A549 (cell line): ENCODE measurements at regions not wholly inside any gene's neighbourhood (a gene's known extent, or its start where the extent isn't known, plus 50 kb on each side); places are given as distances from the start of the nearest gene placed in this dataset.

Source experiments
- ATAC-seq, 2 experiments: fragments of 200-7000 bp in 1 of 2; fragments of >200 bp in 1 of 2; cut with Nextera tagmentation in 1 of 2; cut with Tn5 transposase in 1 of 2; 3 replicates each; pipeline versions ENCODE4 v1.8.0 to v1.9.1; 2018 to 2020; ENCODE audit warnings: mild to moderate bottlenecking in 1 of 2, moderate library complexity in 1 of 2
- CTCF ChIA-PET: fragments of 300-600 bp; sonication (Branson Sonifier 250); formaldehyde crosslinking; extraction: SDS; loops from one replicate; lab custom pipeline; 2021; ENCODE audit warnings: antibody characterized with exemption, inconsistent platforms; lab: Yijun Ruan, JAX
- POLR2A ChIA-PET: fragments of 350-600 bp; formaldehyde crosslinking; extraction: SDS; loops from one replicate; lab custom pipeline; 2021; ENCODE audit warnings: antibody characterized with exemption, inconsistent platforms; lab: Yijun Ruan, JAX
- DNase-seq, 2 experiments: peaks; one replicate each; pipeline versions ENCODE4 v3.0.0 to v3.0.0-alpha.2; 2011 to 2016; ENCODE audit warnings: low read depth in 1 of 2, low spot score in 1 of 2
- FAIRE-seq: peaks from 2 replicates; lab custom pipeline; 2011; peaks lifted over from hg19 to GRCh38; lab: Jason Lieb, UNC
- H3K27ac ChIP-seq, 2 experiments: fragments of >200 bp; sonication (Bioruptor Twin); formaldehyde crosslinking; 3 replicates each; pipeline ENCODE4 v1.5.1; 2016 to 2017
- H3K4me1 ChIP-seq: fragments of >200 bp; sonication (Bioruptor Twin); formaldehyde crosslinking; 3 replicates; pipeline ENCODE4 v1.6.1; 2016
- H3K4me2 ChIP-seq: fragments of >200 bp; sonication (Bioruptor Twin); formaldehyde crosslinking; 3 replicates; pipeline ENCODE4 v1.6.1; 2016
- H3K4me3 ChIP-seq: fragments of >200 bp; sonication (Bioruptor Twin); formaldehyde crosslinking; 3 replicates; pipeline ENCODE4 v1.5.1; 2016
- H3K9me3 ChIP-seq: fragments of >200 bp; sonication (Bioruptor Twin); formaldehyde crosslinking; 3 replicates; pipeline ENCODE4 v1.6.1; 2016
- CBX2 ChIP-seq: fragments of 200-600 bp; sonication (generic); IDR thresholded peaks from 2 replicates; pipeline ENCODE4 v1.6.1; 2016; ENCODE audit warnings: low read depth, mild to moderate bottlenecking, borderline replicate concordance
- CEBPB ChIP-seq, 2 experiments: fragments of >200 bp in 1 of 2; sonication (Bioruptor Twin) in 1 of 2; formaldehyde crosslinking in 1 of 2; IDR thresholded peaks; 2 replicates each; pipeline ENCODE4 v1.6.1; 2012 to 2016
- CHD2 ChIP-seq: fragments of 150-350 bp; IDR thresholded peaks from 2 replicates; pipeline ENCODE4 v1.6.1; 2014; ENCODE audit warnings: low read length; ENCODE audit not compliant: partially characterized antibody
- CHD4 ChIP-seq: fragments of 200-600 bp; sonication (generic); IDR thresholded peaks from 2 replicates; pipeline ENCODE4 v1.6.1; 2016; ENCODE audit warnings: antibody characterized with exemption, mild to moderate bottlenecking, borderline replicate concordance
- EHMT2 ChIP-seq: fragments of 200-600 bp; sonication (generic); IDR thresholded peaks from 2 replicates; pipeline ENCODE4 v1.6.1; 2016; ENCODE audit warnings: antibody characterized with exemption, low read depth, mild to moderate bottlenecking, moderate library complexity
- EP300 ChIP-seq, 2 experiments: fragments of >200 bp; sonication (Bioruptor Twin); formaldehyde crosslinking; IDR thresholded peaks; 2 replicates in 1 of 2; 3 replicates in 1 of 2; pipeline ENCODE4 v1.6.1; 2016 to 2017
- ESRRA ChIP-seq: fragments of 150-350 bp; IDR thresholded peaks from 2 replicates; pipeline ENCODE4 v1.6.1; 2014; ENCODE audit warnings: mild to moderate bottlenecking, low read length, borderline replicate concordance
- FOXS1 ChIP-seq: fragments of 250-450 bp; sonication (Bioruptor Pico); IDR thresholded peaks from 2 replicates; pipeline ENCODE4 v1.5.0; 2020; ENCODE audit warnings: mild to moderate bottlenecking, moderate library complexity
- GATA3 ChIP-seq: IDR thresholded peaks from 2 replicates; pipeline ENCODE4 v1.6.1; 2012; ENCODE audit warnings: borderline replicate concordance
- HEYL ChIP-seq: fragments of 250-450 bp; sonication (Bioruptor Pico); IDR thresholded peaks from 2 replicates; pipeline ENCODE4 v1.8.0; 2021; ENCODE audit warnings: mild to moderate bottlenecking, moderate library complexity
- HOXA7 ChIP-seq: fragments of 250-450 bp; sonication (Bioruptor Pico); IDR thresholded peaks from 2 replicates; pipeline ENCODE4 v1.5.0; 2020; ENCODE audit warnings: mild to moderate bottlenecking, moderate library complexity
- HOXB13 ChIP-seq: fragments of 250-450 bp; sonication (Bioruptor Pico); IDR thresholded peaks from 2 replicates; pipeline ENCODE4 v1.5.0; 2020; ENCODE audit warnings: low read depth, mild to moderate bottlenecking, moderate library complexity
- JUN ChIP-seq, 2 experiments: fragments of >200 bp; sonication (Bioruptor Twin); formaldehyde crosslinking; IDR thresholded peaks; 2 replicates in 1 of 2; 3 replicates in 1 of 2; pipeline ENCODE4 v1.6.1; 2016 to 2017
- KDM1A ChIP-seq: fragments of 200-600 bp; sonication (generic); IDR thresholded peaks from 2 replicates; pipeline ENCODE4 v1.6.1; 2016; ENCODE audit warnings: low read depth, mild to moderate bottlenecking
- MYC ChIP-seq: IDR thresholded peaks from 2 replicates; pipeline ENCODE4 v1.6.1; 2012; ENCODE audit warnings: mild to moderate bottlenecking, inconsistent platforms, low read length, improper control_type of control experiment, borderline replicate concordance
- NR3C1 ChIP-seq: fragments of >200 bp; sonication (Bioruptor Twin); formaldehyde crosslinking; IDR thresholded peaks from 3 replicates; pipeline ENCODE4 v1.6.1; 2017
- RARB ChIP-seq: fragments of 250-450 bp; sonication (Bioruptor Pico); IDR thresholded peaks from 2 replicates; pipeline ENCODE4 v1.8.0; 2021; ENCODE audit warnings: mild to moderate bottlenecking, moderate library complexity
- RCOR1 ChIP-seq: fragments of 150-350 bp; IDR thresholded peaks from 2 replicates; pipeline ENCODE4 v1.6.1; 2014; ENCODE audit warnings: antibody characterized with exemption, low read length, low read depth
- RFX5 ChIP-seq: fragments of 450-650 bp; IDR thresholded peaks from 2 replicates; pipeline ENCODE4 v1.7.1; 2014; ENCODE audit warnings: antibody characterized with exemption, mild to moderate bottlenecking, moderate library complexity
- SREBF2 ChIP-seq: fragments of 450-650 bp; IDR thresholded peaks from 2 replicates; pipeline ENCODE4 v1.6.1; 2014; ENCODE audit warnings: mild to moderate bottlenecking, moderate library complexity
- TFCP2L1 ChIP-seq: fragments of 250-450 bp; sonication (Bioruptor Pico); IDR thresholded peaks from 2 replicates; pipeline ENCODE4 v1.5.0; 2021; ENCODE audit warnings: mild to moderate bottlenecking
- TP53 ChIP-seq: fragments of 250-450 bp; sonication (Bioruptor Pico); IDR thresholded peaks from 2 replicates; pipeline ENCODE4 v1.5.0; 2021; ENCODE audit warnings: mild to moderate bottlenecking, moderate library complexity
- USF2 ChIP-seq: fragments of 450-650 bp; IDR thresholded peaks from 2 replicates; pipeline ENCODE4 v1.6.1; 2014; ENCODE audit warnings: antibody characterized with exemption
- ZFP36 ChIP-seq: fragments of 450-650 bp; IDR thresholded peaks from 2 replicates; pipeline ENCODE4 v1.6.1; 2014; ENCODE audit warnings: borderline replicate concordance; ENCODE audit not compliant: partially characterized antibody
- ZNF302 ChIP-seq: fragments of 250-450 bp; sonication (Bioruptor Pico); IDR thresholded peaks from 2 replicates; pipeline ENCODE4 v1.9.0; 2021; ENCODE audit warnings: inconsistent platforms, mild to moderate bottlenecking, moderate library complexity
- WGBS: methylation state at CpG from one replicate; pipeline ENCODE4 v1.1.6; 2017; ENCODE audit errors: missing lambda C conversion rate; 5-methylcytosine and 5-hydroxymethylcytosine counted together
- TF ChIP-seq, protein P1 (sequence below): IDR thresholded peaks from 2 replicates; pipeline ENCODE4 v1.6.1; 2012; ENCODE audit warnings: low read depth, borderline replicate concordance
- TF ChIP-seq, protein P2 (sequence below): fragments of 150-350 bp; IDR thresholded peaks from 2 replicates; pipeline ENCODE4 v1.6.1; 2014; ENCODE audit warnings: low read depth, mild to moderate bottlenecking, low read length

GRCh38 chr1:82978461-82979324, 1020.2 kb downstream of the TTLL7 start:
- FAIRE-seq, result no peak
- ATAC-seq, result no peak

GRCh38 chr1:82972841-82973553, 1025.9 kb downstream of the TTLL7 start:
- CTCF ChIA-PET, result no interaction called here
- Histone ChIP-seq H3K4me2 (no peak overlapping the region), H3K9me3 (no peaks in the 10 kb centered on the region), H3K4me3 (no peak overlapping the region), H3K4me1 (no peaks in the 10 kb centered on the region), H3K27ac (no peak overlapping the region)
- POLR2A ChIA-PET, result no interaction called here
- no peak for TF ChIP-seq RARB
- no peak for TF ChIP-seq CHD4
- no peak for TF ChIP-seq CHD2
- no peak for TF ChIP-seq NR3C1
- no peak for TF ChIP-seq EP300 (IDR thresholded peaks at IDR 0.05)
- TF ChIP-seq TP53, result no peak
- TF ChIP-seq GATA3, result no peak
- no peak for TF ChIP-seq EHMT2
- TF ChIP-seq ESRRA, result no peak
- no peak for TF ChIP-seq ZFP36
- TF ChIP-seq, protein P1, sequence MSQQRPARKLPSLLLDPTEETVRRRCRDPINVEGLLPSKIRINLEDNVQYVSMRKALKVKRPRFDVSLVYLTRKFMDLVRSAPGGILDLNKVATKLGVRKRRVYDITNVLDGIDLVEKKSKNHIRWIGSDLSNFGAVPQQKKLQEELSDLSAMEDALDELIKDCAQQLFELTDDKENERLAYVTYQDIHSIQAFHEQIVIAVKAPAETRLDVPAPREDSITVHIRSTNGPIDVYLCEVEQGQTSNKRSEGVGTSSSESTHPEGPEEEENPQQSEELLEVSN, result no peak
- no peak for TF ChIP-seq CBX2
- DNase-seq (no peak), ATAC-seq (no peak), FAIRE-seq (no peak)
- WGBS, result 30% methylated on average over 15 of the region's 15 CpGs

More at GRCh38 chr1:82978461-82979324, 1020.2 kb downstream of the TTLL7 start:
- ChIA-PET POLR2A (no interaction called here), CTCF (no interaction called here)
- H3K4me2 ChIP-seq, result no peak overlapping the region
- no peak for TF ChIP-seq NR3C1
- no peak for TF ChIP-seq RCOR1
- TF ChIP-seq HOXB13, result no peak
- TF ChIP-seq MYC, result no peak
- no peak for TF ChIP-seq HEYL (CRISPR knock-in tag)
- no peak for TF ChIP-seq RFX5
- TF ChIP-seq, protein P2, sequence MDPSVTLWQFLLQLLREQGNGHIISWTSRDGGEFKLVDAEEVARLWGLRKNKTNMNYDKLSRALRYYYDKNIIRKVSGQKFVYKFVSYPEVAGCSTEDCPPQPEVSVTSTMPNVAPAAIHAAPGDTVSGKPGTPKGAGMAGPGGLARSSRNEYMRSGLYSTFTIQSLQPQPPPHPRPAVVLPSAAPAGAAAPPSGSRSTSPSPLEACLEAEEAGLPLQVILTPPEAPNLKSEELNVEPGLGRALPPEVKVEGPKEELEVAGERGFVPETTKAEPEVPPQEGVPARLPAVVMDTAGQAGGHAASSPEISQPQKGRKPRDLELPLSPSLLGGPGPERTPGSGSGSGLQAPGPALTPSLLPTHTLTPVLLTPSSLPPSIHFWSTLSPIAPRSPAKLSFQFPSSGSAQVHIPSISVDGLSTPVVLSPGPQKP, result no peak
- no peak for TF ChIP-seq SREBF2
- TF ChIP-seq TFCP2L1 (CRISPR knock-in tag), result no peak
- TF ChIP-seq USF2, result no peak
- no peak for TF ChIP-seq HOXA7
- no peak for TF ChIP-seq FOXS1
- TF ChIP-seq KDM1A, result no peak
- TF ChIP-seq GATA3, result no peak
- TF ChIP-seq CEBPB (IDR thresholded peaks at IDR 0.05), result no peak
- no peak for TF ChIP-seq JUN (IDR thresholded peaks at IDR 0.05)
- no peak for TF ChIP-seq ZNF302
- TF ChIP-seq, all 56 proteins: peak for 0
- no peaks in the 10 kb centered on the region for H3K9me3 ChIP-seq
- H3K4me3 ChIP-seq, result no peak overlapping the region
- WGBS, result 15% methylated on average over 10 of the region's 10 CpGs
- H3K4me1 ChIP-seq, result no peaks in the 10 kb centered on the region
- H3K27ac ChIP-seq, result no peak overlapping the region
- no peak for DNase-seq
